B cell (primary cell): ENCODE measurements at regions not wholly inside any gene's neighbourhood (a gene's known extent, or its start where the extent isn't known, plus 50 kb on each side); places are given as distances from the start of the nearest gene placed in this dataset.

Source experiments
- CTCF ChIP-seq: fragments of 200-600 bp; IDR thresholded peaks from one replicate; pipeline ENCODE4 v1.8.0; 2022; ENCODE audit warnings: antibody characterized with exemption, mild to moderate bottlenecking
- EZH2 ChIP-seq: IDR thresholded peaks from 2 replicates; pipeline ENCODE4 v1.6.1; 2012; ENCODE audit warnings: borderline replicate concordance, low read depth, mild to moderate bottlenecking, moderate library complexity, low read length; ENCODE audit not compliant: insufficient read depth, poor library complexity, severe bottlenecking

- TF ChIP-seq CTCF = no peak
- no peak for TF ChIP-seq EZH2
These were observed 187.2 kb downstream of the ANKRD30B start for GRCh38 chr18:14935210-14935609.
